SK-N-SH treated with all-trans-retinoic acid at 6 μM for 48 hours (cell line): ENCODE measurements at regions not wholly inside any gene's neighbourhood (a gene's known extent, or its start where the extent isn't known, plus 50 kb on each side); places are given as distances from the start of the nearest gene placed in this dataset.

Experiments used
- ATAC-seq: fragments of 200-7000 bp; cut with Tn5 transposase; 3 replicates; pipeline ENCODE4 v1.9.1; 2020; ENCODE audit warnings: mild to moderate bottlenecking, moderate library complexity
- ARNTL ChIP-seq: fragments of 450-650 bp; formaldehyde crosslinking; IDR thresholded peaks from 2 replicates; pipeline ENCODE4 v1.5.0; 2020; ENCODE audit warnings: low read depth, mild to moderate bottlenecking, moderate library complexity, borderline replicate concordance
- BACH2 ChIP-seq: fragments of 250-450 bp; sonication (Bioruptor Pico); IDR thresholded peaks from 2 replicates; pipeline ENCODE4 v1.9.0; 2021; ENCODE audit warnings: mild to moderate bottlenecking, borderline replicate concordance
- CREB5 ChIP-seq: fragments of 250-450 bp; sonication (Bioruptor Pico); IDR thresholded peaks from 2 replicates; pipeline ENCODE4 v1.5.1; 2020; ENCODE audit warnings: low read depth, mild to moderate bottlenecking, moderate library complexity
- CSDC2 ChIP-seq: fragments of 250-450 bp; sonication (Bioruptor Pico); IDR thresholded peaks from 2 replicates; pipeline ENCODE4 v1.5.0; 2020; ENCODE audit warnings: mild to moderate bottlenecking, moderate library complexity
- ESRRG ChIP-seq: fragments of 250-450 bp; sonication (Bioruptor Pico); IDR thresholded peaks from 2 replicates; pipeline ENCODE4 v1.6.1; 2021; ENCODE audit warnings: mild to moderate bottlenecking
- GLIS3 ChIP-seq: fragments of 250-450 bp; sonication (Bioruptor Pico); IDR thresholded peaks from 2 replicates; pipeline ENCODE4 v1.5.0; 2020; ENCODE audit warnings: mild to moderate bottlenecking, moderate library complexity
- OSR1 ChIP-seq: fragments of 250-450 bp; sonication (Bioruptor Pico); IDR thresholded peaks from 2 replicates; pipeline ENCODE4 v1.8.0; 2022; ENCODE audit warnings: moderate library complexity, mild to moderate bottlenecking, inconsistent platforms
- PPARA ChIP-seq: fragments of 250-450 bp; sonication (Bioruptor Pico); IDR thresholded peaks from 2 replicates; pipeline ENCODE4 v1.5.0; 2020; ENCODE audit warnings: mild to moderate bottlenecking, borderline replicate concordance
- RARB ChIP-seq: fragments of 250-450 bp; sonication (Bioruptor Pico); IDR thresholded peaks from 2 replicates; pipeline ENCODE4 v1.8.0; 2021; ENCODE audit warnings: mild to moderate bottlenecking, moderate library complexity
- SNAI2 ChIP-seq: fragments of 250-450 bp; sonication (Bioruptor Pico); IDR thresholded peaks from 2 replicates; pipeline ENCODE4 v1.5.0; 2020; ENCODE audit warnings: mild to moderate bottlenecking, moderate library complexity
- TCF4 ChIP-seq: fragments of 250-450 bp; sonication (Bioruptor Pico); IDR thresholded peaks from 2 replicates; pipeline ENCODE4 v1.8.0; 2021; ENCODE audit warnings: mild to moderate bottlenecking, moderate library complexity, borderline replicate concordance
- TOX ChIP-seq: fragments of 250-450 bp; sonication (Bioruptor Pico); IDR thresholded peaks from 2 replicates; pipeline ENCODE4 v1.8.0; 2021; ENCODE audit warnings: mild to moderate bottlenecking, moderate library complexity, borderline replicate concordance
- TSHZ2 ChIP-seq: fragments of 250-450 bp; sonication (Bioruptor Pico); IDR thresholded peaks from 2 replicates; pipeline ENCODE4 v1.5.0; 2020; ENCODE audit warnings: mild to moderate bottlenecking, moderate library complexity
- ZC3H10 ChIP-seq: fragments of 250-450 bp; sonication (Bioruptor Pico); IDR thresholded peaks from 2 replicates; pipeline ENCODE4 v1.5.1; 2021; ENCODE audit warnings: mild to moderate bottlenecking, moderate library complexity
- ZFP3 ChIP-seq: fragments of 250-450 bp; sonication (Bioruptor Pico); IDR thresholded peaks from 2 replicates; pipeline ENCODE4 v1.5.0; 2020; ENCODE audit warnings: mild to moderate bottlenecking, moderate library complexity
- ZFP30 ChIP-seq: fragments of 450-650 bp; formaldehyde crosslinking; IDR thresholded peaks from 2 replicates; pipeline ENCODE4 v1.5.0; 2022; ENCODE audit warnings: mild to moderate bottlenecking, moderate library complexity
- ZNF565 ChIP-seq: fragments of 450-650 bp; formaldehyde crosslinking; conservative IDR thresholded peaks from 2 replicates; pipeline ENCODE4 v1.5.0; 2020; ENCODE audit warnings: low read depth, mild to moderate bottlenecking, moderate library complexity
- ZNF70 ChIP-seq: fragments of 450-650 bp; formaldehyde crosslinking; IDR thresholded peaks from 2 replicates; pipeline ENCODE4 v1.5.0; 2020; ENCODE audit warnings: mild to moderate bottlenecking, moderate library complexity
- ZNF8 ChIP-seq: fragments of 450-650 bp; formaldehyde crosslinking; IDR thresholded peaks from 2 replicates; pipeline ENCODE4 v1.5.0; 2020; ENCODE audit warnings: mild to moderate bottlenecking, moderate library complexity
- TF ChIP-seq, protein P1 (sequence below): fragments of 250-450 bp; sonication (Bioruptor Pico); IDR thresholded peaks from 2 replicates; pipeline ENCODE4 v1.8.0; 2021; ENCODE audit warnings: low read depth, mild to moderate bottlenecking, moderate library complexity, borderline replicate concordance
- TF ChIP-seq, protein P2 (sequence below): fragments of 250-450 bp; sonication (Bioruptor Pico); IDR thresholded peaks from 2 replicates; pipeline ENCODE4 v1.8.0; 2020; ENCODE audit warnings: mild to moderate bottlenecking, moderate library complexity, borderline replicate concordance
- TF ChIP-seq, protein P3 (sequence below): fragments of 250-450 bp; sonication (Bioruptor Pico); IDR thresholded peaks from 2 replicates; pipeline ENCODE4 v1.5.1; 2021; ENCODE audit warnings: mild to moderate bottlenecking, moderate library complexity

DNA sequence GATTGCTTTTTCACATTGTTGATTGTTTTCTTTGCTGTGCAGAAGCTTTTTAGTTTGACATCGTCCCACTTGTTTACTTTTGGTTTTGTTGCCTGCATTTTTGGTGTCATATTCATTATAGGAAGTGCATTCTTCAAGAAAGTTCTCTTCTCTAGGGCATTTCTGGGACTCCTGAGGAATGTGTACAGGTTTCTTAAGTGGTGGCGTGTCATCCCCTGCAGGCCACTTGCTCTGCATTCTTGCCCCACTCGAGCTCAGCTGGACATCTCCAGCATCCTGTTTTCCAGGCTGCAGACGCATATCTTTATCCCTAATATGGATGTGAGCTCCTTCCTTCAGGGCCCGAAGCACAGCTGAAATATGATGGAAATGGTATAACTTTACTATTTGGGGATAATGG is 255.6 kb upstream of the HABP2 start (continued):
- TF ChIP-seq, protein P1, sequence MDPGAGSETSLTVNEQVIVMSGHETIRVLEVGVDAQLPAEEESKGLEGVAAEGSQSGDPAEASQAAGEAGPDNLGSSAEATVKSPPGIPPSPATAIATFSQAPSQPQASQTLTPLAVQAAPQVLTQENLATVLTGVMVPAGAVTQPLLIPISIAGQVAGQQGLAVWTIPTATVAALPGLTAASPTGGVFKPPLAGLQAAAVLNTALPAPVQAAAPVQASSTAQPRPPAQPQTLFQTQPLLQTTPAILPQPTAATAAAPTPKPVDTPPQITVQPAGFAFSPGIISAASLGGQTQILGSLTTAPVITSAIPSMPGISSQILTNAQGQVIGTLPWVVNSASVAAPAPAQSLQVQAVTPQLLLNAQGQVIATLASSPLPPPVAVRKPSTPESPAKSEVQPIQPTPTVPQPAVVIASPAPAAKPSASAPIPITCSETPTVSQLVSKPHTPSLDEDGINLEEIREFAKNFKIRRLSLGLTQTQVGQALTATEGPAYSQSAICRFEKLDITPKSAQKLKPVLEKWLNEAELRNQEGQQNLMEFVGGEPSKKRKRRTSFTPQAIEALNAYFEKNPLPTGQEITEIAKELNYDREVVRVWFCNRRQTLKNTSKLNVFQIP (CRISPR knock-in tag), result no peak
- TF ChIP-seq ZNF70 (CRISPR knock-in tag), result no peak
- TF ChIP-seq RARB (CRISPR knock-in tag), result no peak
- no peak for TF ChIP-seq GLIS3 (CRISPR knock-in tag)
- TF ChIP-seq TCF4 (CRISPR knock-in tag), result no peak
- TF ChIP-seq ESRRG, result no peak
- TF ChIP-seq TOX (CRISPR knock-in tag), result no peak

GRCh38 chr10:113298616-113299015 is 254.2 kb upstream of the HABP2 start:
- TF ChIP-seq ZC3H10 (CRISPR knock-in tag) (no peak), RARB (CRISPR knock-in tag) (no peak), ZNF70 (CRISPR knock-in tag) (no peak), CREB5 (no peak), TOX (CRISPR knock-in tag) (no peak), ZFP3 (CRISPR knock-in tag) (no peak), ZFP30 (no peak), TSHZ2 (no peak), ARNTL (CRISPR knock-in tag) (no peak), TCF4 (CRISPR knock-in tag) (no peak), ZNF8 (CRISPR knock-in tag) (no peak), CSDC2 (CRISPR knock-in tag) (no peak), SNAI2 (CRISPR knock-in tag) (no peak), PPARA (no peak), ZNF565 (no peak), OSR1 (CRISPR knock-in tag) (no peak)
- TF ChIP-seq, protein P2, sequence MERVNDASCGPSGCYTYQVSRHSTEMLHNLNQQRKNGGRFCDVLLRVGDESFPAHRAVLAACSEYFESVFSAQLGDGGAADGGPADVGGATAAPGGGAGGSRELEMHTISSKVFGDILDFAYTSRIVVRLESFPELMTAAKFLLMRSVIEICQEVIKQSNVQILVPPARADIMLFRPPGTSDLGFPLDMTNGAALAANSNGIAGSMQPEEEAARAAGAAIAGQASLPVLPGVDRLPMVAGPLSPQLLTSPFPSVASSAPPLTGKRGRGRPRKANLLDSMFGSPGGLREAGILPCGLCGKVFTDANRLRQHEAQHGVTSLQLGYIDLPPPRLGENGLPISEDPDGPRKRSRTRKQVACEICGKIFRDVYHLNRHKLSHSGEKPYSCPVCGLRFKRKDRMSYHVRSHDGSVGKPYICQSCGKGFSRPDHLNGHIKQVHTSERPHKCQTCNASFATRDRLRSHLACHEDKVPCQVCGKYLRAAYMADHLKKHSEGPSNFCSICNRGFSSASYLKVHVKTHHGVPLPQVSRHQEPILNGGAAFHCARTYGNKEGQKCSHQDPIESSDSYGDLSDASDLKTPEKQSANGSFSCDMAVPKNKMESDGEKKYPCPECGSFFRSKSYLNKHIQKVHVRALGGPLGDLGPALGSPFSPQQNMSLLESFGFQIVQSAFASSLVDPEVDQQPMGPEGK, result no peak
- TF ChIP-seq, protein P3, sequence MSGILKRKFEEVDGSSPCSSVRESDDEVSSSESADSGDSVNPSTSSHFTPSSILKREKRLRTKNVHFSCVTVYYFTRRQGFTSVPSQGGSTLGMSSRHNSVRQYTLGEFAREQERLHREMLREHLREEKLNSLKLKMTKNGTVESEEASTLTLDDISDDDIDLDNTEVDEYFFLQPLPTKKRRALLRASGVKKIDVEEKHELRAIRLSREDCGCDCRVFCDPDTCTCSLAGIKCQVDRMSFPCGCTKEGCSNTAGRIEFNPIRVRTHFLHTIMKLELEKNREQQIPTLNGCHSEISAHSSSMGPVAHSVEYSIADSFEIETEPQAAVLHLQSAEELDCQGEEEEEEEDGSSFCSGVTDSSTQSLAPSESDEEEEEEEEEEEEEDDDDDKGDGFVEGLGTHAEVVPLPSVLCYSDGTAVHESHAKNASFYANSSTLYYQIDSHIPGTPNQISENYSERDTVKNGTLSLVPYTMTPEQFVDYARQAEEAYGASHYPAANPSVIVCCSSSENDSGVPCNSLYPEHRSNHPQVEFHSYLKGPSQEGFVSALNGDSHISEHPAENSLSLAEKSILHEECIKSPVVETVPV (CRISPR knock-in tag), result no peak
- no peak for ATAC-seq

DNA sequence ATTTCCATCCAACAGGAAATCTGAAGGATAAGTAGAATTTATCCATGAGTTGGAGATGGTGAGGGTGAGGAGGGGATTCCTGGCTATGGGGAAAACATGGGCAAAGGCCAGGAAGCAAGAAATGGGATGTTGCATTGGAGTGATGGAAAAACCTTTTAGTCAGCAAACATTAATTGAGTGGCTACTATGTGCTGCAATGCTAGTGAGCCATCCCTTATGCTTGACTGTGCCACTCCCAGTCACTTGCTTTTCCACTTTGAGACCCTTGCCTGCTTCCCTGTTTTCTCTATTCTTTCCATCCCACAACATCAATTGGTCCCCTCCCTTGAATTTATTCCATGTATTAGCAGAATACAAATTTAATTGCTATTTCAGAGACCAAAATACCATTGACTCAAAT is 252.7 kb upstream of the HABP2 start:
- no peak for ATAC-seq
- TF ChIP-seq, protein P3 (CRISPR knock-in tag), result no peak
- TF ChIP-seq TOX (CRISPR knock-in tag) (no peak), ESRRG (no peak), ZNF565 (no peak), ZNF70 (CRISPR knock-in tag) (no peak), OSR1 (CRISPR knock-in tag) (no peak), CREB5 (no peak), ZFP30 (no peak), CSDC2 (CRISPR knock-in tag) (no peak), BACH2 (no peak), ARNTL (CRISPR knock-in tag) (no peak), TCF4 (CRISPR knock-in tag) (no peak), ZFP3 (CRISPR knock-in tag) (no peak)
- TF ChIP-seq, protein P2, result no peak
